ENCODE measurements at regions not wholly inside any gene's neighbourhood (a gene's known extent, or its start where the extent isn't known, plus 50 kb on each side); places are given as distances from the start of the nearest gene placed in this dataset.

DNA sequence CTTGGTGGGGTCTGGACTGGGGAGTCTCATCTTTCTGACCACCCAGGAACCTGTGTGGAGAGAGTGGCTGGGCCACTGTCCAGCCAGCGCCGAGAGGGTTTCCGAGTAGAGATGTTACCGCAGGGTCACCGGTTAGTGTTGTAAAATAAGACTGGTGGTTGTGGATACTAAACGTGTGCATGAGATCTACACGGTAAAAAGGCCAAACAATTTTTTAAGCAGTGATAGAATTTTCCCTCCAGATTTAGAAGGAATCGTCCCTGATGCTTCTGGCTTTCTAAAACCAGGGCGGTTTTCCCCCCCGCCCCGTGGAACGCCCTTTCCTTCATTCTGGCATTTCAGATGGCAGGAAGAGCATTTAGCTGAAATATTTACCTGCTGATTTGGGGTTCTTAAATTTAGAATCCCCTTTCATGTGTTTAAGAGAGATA is 72.6 kb upstream of the PPARA start:
- no peak for ATAC-seq
- no peaks in the 10 kb centered on the region for H3K9me3 ChIP-seq
- WGBS, 2 donors: 15 to 28% methylated on average over 12 of the region's 12 CpGs
- H3K27me3 ChIP-seq: no peaks in the 10 kb centered on the region
- intact Hi-C loops (cut with DNase I): no loop called here
- TF ChIP-seq, protein P1, sequence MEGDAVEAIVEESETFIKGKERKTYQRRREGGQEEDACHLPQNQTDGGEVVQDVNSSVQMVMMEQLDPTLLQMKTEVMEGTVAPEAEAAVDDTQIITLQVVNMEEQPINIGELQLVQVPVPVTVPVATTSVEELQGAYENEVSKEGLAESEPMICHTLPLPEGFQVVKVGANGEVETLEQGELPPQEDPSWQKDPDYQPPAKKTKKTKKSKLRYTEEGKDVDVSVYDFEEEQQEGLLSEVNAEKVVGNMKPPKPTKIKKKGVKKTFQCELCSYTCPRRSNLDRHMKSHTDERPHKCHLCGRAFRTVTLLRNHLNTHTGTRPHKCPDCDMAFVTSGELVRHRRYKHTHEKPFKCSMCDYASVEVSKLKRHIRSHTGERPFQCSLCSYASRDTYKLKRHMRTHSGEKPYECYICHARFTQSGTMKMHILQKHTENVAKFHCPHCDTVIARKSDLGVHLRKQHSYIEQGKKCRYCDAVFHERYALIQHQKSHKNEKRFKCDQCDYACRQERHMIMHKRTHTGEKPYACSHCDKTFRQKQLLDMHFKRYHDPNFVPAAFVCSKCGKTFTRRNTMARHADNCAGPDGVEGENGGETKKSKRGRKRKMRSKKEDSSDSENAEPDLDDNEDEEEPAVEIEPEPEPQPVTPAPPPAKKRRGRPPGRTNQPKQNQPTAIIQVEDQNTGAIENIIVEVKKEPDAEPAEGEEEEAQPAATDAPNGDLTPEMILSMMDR (IDR thresholded peaks at IDR 0.05): no peak
- no peak for TF ChIP-seq POLR2A (IDR thresholded peaks at IDR 0.05)
- peaks cover 80% of the 10 kb centered on the region for H3K4me1 ChIP-seq
- DNase-seq: peak in 3 of 4 donors; percentile 20 to 45 (median 26)
- H3K36me3 ChIP-seq (replicated peaks in 1 of 2; ENCODE audit: insufficient read depth in 1 of 2, low read depth in 2 of 2): no peaks in the 10 kb centered on the region
- H3K4me3 ChIP-seq: no peak overlapping the region
- peak overlapping the region; percentile 82 to 100 (median 98) for H3K27ac ChIP-seq

DNA sequence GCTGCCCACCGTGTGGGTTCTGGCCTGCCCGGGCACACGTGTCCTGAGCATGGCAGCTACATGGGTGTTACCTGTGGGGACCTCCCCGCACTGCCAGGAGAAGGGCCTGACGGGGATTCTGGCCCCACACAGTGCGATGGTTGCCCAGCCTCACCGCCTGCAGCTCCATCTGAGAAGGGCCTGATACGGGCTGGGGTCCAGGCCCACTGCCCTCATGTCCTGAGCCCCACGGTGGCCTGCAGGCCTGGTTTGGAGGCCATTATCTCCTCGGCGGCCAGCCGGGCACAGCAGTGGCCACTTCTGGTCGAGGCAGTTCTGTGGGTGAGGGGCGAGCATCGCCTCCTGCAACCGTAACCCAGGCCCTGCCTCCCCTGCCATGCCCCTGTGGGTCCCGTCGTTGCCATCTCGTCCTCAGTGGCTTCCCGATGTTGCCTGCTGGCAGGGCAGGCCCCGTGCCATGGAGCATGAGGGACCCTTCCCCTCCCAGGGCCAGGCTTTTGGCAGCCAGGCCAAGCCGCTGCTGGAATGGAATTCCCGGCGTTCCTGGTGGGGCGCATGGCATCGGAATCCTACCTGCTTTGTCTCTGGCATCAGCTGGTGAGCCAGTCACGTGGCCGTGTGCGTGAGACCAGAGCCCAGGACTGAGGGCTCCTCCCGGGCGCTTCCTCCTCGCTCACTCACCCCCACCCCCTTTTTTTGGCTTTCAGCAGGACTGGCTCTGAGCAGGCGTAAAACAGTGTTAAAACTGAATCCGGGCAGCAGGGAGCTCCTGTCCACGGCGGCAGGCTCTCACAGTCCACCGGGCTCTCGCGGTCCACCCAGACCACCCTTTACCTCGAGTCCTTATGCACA is 71.9 kb upstream of the PPARA start:
- intact Hi-C loops (cut with DNase I): no loop called here
- TF ChIP-seq, protein P1 (IDR thresholded peaks at IDR 0.05): peak in 1 of 7 experiments; percentile 4
- TF ChIP-seq POLR2A (IDR thresholded peaks at IDR 0.05): peak; percentile 6 to 62 (median 59)
- H3K4me3 ChIP-seq: no peak overlapping the region
- DNase-seq: peak; percentile 84 to 92 (median 90)
- H3K4me1 ChIP-seq: peaks cover 88% of the 10 kb centered on the region
- H3K27me3 ChIP-seq: no peaks in the 10 kb centered on the region
- WGBS, 2 donors: 2 to 17% methylated on average over 7 to 40 of the region's 40 CpGs
- H3K36me3 ChIP-seq (replicated peaks in 1 of 2; ENCODE audit: insufficient read depth in 1 of 2, low read depth in 2 of 2): no peaks in the 10 kb centered on the region
- H3K9me3 ChIP-seq: no peaks in the 10 kb centered on the region
- H3K27ac ChIP-seq: peak overlapping the region; percentile 98 to 100 (median 98)
- ATAC-seq: peak; percentile 64

DNA sequence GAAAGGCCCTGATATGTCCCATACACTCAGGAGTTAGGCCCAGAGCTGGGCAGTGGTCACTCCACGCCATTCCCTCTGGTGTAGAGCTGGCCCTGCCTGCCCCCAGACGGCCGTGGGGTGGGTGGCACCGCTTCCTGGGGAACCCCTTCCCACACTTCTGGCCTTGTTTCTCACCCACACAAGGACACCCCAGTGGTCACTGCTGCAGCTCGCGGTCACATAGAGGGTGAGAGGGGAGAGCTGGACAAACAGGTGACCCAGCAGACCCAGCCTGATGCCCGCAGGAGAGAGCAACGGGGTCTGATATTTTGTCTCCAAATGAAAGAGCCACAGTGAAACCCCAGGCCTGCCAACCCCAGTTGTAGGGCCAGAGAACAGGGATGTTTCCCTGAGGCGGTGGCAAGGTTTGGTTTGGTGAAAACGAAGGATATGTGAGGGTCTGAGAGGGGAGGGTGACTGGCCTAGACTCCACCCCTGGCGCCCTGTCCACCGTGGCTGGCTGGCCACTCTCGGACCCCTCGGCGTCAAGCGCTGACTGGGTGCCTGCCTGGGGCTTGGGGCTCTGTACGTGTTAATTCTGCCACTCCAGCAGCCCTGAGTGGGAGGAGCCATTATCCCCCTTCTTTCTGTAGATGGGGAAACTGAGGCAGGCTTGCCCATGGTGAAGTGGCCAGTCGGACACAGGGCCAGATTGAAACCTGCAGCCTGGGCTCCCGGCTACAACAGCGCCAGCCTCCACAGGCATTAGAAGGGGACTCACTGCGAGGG is 71.0 kb upstream of the PPARA start:
- no peak overlapping the region for H3K4me3 ChIP-seq
- DNase-seq (peak in 2 of 4 donors; percentile 22 to 26), ATAC-seq (no peak)
- no peaks in the 10 kb centered on the region for H3K27me3 ChIP-seq
- peak overlapping the region; percentile 98 to 100 (median 98) for H3K27ac ChIP-seq
- intact Hi-C loops (cut with DNase I): no loop called here
- H3K9me3 ChIP-seq: no peaks in the 10 kb centered on the region
- peaks cover 96% of the 10 kb centered on the region for H3K4me1 ChIP-seq
- 28 to 32% methylated on average over 18 to 21 of the region's 21 CpGs for WGBS, 2 donors
- H3K36me3 ChIP-seq (replicated peaks in 1 of 2; ENCODE audit: insufficient read depth in 1 of 2, low read depth in 2 of 2): no peaks in the 10 kb centered on the region
- TF ChIP-seq, protein P1 (IDR thresholded peaks at IDR 0.05): no peak
- no peak for TF ChIP-seq POLR2A (IDR thresholded peaks at IDR 0.05)

DNA sequence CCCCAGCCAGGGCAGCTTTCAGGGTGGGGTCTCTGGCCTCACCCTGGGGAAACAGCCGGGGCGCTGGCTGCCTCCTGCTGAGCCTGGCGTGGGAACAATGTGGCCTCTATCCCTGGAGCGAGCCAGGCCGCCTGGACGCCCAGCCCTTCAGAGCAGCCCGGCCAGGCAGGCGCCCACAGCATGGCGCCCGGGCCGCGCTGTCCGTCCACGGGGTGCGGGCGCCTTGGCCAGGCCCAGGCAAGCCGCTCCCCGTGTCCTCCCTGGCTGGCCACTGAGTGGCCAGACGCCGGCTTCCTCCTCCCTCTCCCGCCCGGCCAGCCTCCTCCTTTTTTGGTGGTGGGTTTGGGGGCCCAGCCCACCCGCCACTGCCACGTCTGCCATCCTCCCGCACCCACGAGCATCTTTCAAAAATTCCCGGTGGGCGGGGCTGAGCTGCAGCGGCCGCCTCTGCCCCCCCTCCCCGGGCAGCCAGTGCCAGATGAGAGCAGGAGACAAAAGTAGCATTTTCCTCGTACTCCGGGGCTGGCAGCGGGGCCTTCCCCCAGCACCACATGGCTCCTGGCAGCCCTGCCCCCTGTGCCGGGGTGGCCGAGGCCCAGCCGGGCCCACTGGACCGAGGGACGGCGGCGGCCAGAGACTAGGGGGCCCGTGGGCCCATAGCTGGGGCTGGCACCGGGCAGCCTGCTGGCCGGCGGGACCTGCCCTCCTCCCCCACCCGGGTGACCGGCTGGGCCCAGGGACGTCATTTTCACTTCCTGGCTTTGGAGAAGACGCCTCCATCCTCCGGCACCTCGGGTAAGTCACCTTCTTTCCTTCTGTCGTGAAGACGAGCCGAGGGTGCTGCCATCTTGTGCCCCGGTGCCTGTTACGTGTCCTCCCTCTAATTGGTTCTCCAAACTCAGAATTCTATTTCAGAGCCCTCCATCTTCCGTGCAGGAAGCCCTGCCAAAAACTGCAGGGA is 70.2 kb upstream of the PPARA start:
- H3K9me3 ChIP-seq: no peaks in the 10 kb centered on the region
- no peak overlapping the region for H3K4me3 ChIP-seq
- intact Hi-C loops (cut with DNase I): no loop called here
- TF ChIP-seq POLR2A (IDR thresholded peaks at IDR 0.05): peak; percentile 22 to 55 (median 44)
- TF ChIP-seq, protein P1 (IDR thresholded peaks at IDR 0.05): peak in 1 of 7 experiments; percentile 7
- peak; percentile 75 to 79 (median 78) for DNase-seq
- no peaks in the 10 kb centered on the region for H3K36me3 ChIP-seq (replicated peaks in 1 of 2; ENCODE audit: insufficient read depth in 1 of 2, low read depth in 2 of 2)
- WGBS, 2 donors: 2 to 11% methylated on average over 30 to 44 of the region's 57 CpGs
- ATAC-seq: peak; percentile 45
- peaks cover 97% of the 10 kb centered on the region for H3K4me1 ChIP-seq
- no peaks in the 10 kb centered on the region for H3K27me3 ChIP-seq
- H3K27ac ChIP-seq: peak overlapping the region; percentile 98 to 100 (median 98)
